ENCODE measurements at regions not wholly inside any gene's neighbourhood (a gene's known extent, or its start where the extent isn't known, plus 50 kb on each side); places are given as distances from the start of the nearest gene placed in this dataset.

- no peak overlapping the region for H3K4me2 ChIP-seq
- no peak overlapping the region for H3K27ac ChIP-seq
- no peak overlapping the region for H3K4me3 ChIP-seq
- no peak overlapping the region for H3K9ac ChIP-seq
- no peaks in the 10 kb centered on the region for H3K27me3 ChIP-seq
- TF ChIP-seq Cebpa-rat (IDR thresholded peaks at IDR 0.05), result no peak
- H4K20me1 ChIP-seq, result no peaks in the 10 kb centered on the region
- no peaks in the 10 kb centered on the region for H3K4me1 ChIP-seq
- H3K9me3 ChIP-seq, result no peaks in the 10 kb centered on the region
- no peaks in the 10 kb centered on the region for H3K36me3 ChIP-seq
Observed at GRCh38 chr5:17690473-17690872, 56.2 kb downstream of the TAF11L14 start.

GRCh38 chr5:17691762-17692161, 57.5 kb downstream of the TAF11L14 start:
- H4K20me1 ChIP-seq, result no peaks in the 10 kb centered on the region
- no peaks in the 10 kb centered on the region for H3K36me3 ChIP-seq
- no peaks in the 10 kb centered on the region for H3K9me3 ChIP-seq
- peaks cover 9% of the 10 kb centered on the region; the same call in 1 of the 2 replicates for H3K4me1 ChIP-seq
- no peak overlapping the region for H3K27ac ChIP-seq
- H3K27me3 ChIP-seq, result no peaks in the 10 kb centered on the region
- H3K9ac ChIP-seq, result no peak overlapping the region
- no peak overlapping the region for H3K4me2 ChIP-seq
- TF ChIP-seq Cebpa-rat (IDR thresholded peaks at IDR 0.05), result no peak
- no peak overlapping the region for H3K4me3 ChIP-seq

- Histone ChIP-seq H3K27me3 (no peaks in the 10 kb centered on the region), H3K4me3 (no peak overlapping the region), H3K36me3 (no peaks in the 10 kb centered on the region), H4K20me1 (no peaks in the 10 kb centered on the region), H3K27ac (no peak overlapping the region), H3K9ac (no peak overlapping the region), H3K4me1 (peaks cover 9% of the 10 kb centered on the region; the same call in 1 of the 2 replicates), H3K4me2 (no peak overlapping the region), H3K9me3 (no peaks in the 10 kb centered on the region)
- no peak for TF ChIP-seq Cebpa-rat (IDR thresholded peaks at IDR 0.05)
Observed at GRCh38 chr5:17694371-17694770, 60.1 kb downstream of the TAF11L14 start.

DNA sequence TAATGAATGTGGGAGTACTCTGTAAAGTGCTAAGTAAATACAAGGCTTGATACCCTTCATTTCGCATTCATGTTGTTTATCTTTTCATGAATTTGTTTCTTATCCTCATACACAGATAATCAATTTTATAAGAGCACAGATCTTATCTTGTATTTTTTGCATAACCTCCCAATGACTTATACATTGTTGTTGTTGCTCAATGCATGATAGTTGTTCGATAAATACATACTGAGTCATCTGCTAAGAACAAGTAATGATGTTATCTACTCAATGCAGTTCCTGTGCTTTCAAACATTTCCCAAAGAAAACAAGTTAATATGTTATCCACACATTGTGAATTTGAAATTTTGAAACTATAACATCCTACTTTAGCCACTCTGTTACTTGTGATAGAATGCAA, 60.7 kb downstream of the TAF11L14 start:
- H3K27me3 ChIP-seq, result no peaks in the 10 kb centered on the region
- peaks cover 9% of the 10 kb centered on the region; the same call in 1 of the 2 replicates for H3K4me1 ChIP-seq
- TF ChIP-seq Cebpa-rat (IDR thresholded peaks at IDR 0.05), result no peak
- H3K36me3 ChIP-seq, result no peaks in the 10 kb centered on the region
- no peak overlapping the region for H3K9ac ChIP-seq
- H3K9me3 ChIP-seq, result no peaks in the 10 kb centered on the region
- no peak overlapping the region for H3K4me3 ChIP-seq
- H3K4me2 ChIP-seq, result no peak overlapping the region
- H3K27ac ChIP-seq, result no peak overlapping the region
- no peaks in the 10 kb centered on the region for H4K20me1 ChIP-seq

DNA sequence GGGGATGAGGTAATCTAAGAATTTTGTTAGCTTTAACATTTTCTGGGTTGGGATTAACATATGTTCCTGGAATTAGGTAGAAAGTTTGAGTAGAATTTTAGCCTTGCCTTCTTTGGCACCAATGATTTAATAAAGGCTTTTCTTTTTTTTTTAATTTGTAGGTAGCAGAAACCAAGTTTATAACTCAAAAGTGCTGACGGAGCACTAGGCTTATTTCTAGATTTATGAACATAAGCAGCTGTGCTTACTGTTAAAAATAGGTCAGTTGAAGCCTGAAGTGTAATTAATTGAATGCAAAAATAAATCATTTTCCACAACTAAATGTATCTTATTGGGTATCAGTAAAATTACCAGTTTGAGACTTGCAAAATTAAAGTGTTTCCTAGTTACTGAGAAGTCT, 62.4 kb downstream of the TAF11L14 start:
- Histone ChIP-seq H3K9ac (no peak overlapping the region), H3K27ac (no peak overlapping the region), H3K36me3 (no peaks in the 10 kb centered on the region), H3K4me2 (peak overlapping the region; percentile 25), H3K9me3 (peaks cover 2% of the 10 kb centered on the region; the same call in 1 of the 2 replicates), H3K4me1 (peaks cover 9% of the 10 kb centered on the region; the same call in 1 of the 2 replicates), H4K20me1 (no peaks in the 10 kb centered on the region), H3K27me3 (no peaks in the 10 kb centered on the region), H3K4me3 (no peak overlapping the region)
- no peak for TF ChIP-seq Cebpa-rat (IDR thresholded peaks at IDR 0.05)

DNA sequence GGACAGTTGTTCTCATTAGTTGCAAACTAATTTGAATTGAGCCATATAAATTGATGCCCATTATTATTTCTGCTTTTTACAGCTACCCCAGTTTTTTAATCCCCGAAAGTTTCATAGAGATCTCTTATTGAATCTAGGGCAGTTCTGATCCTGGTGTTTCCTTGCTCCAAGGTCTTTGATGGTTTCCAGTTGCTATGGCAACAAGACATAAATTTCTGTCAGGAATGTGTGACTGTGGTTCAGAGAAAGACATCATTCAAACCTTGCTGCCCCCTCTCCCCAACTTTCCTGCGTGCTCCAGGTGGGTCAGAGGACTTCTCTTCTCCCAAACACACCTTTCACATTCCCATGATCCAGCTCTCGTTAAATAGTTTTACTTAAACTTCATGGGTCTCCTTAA, 63.4 kb downstream of the TAF11L14 start:
- no peak overlapping the region for H3K4me2 ChIP-seq
- no peak overlapping the region for H3K9ac ChIP-seq
- peaks cover 7% of the 10 kb centered on the region; the same call in 1 of the 2 replicates for H3K9me3 ChIP-seq
- H3K36me3 ChIP-seq, result no peaks in the 10 kb centered on the region
- no peaks in the 10 kb centered on the region for H3K27me3 ChIP-seq
- peaks cover 9% of the 10 kb centered on the region; the same call in 1 of the 2 replicates for H3K4me1 ChIP-seq
- H3K27ac ChIP-seq, result no peak overlapping the region
- no peak for TF ChIP-seq Cebpa-rat (IDR thresholded peaks at IDR 0.05)
- no peak overlapping the region for H3K4me3 ChIP-seq
- no peaks in the 10 kb centered on the region for H4K20me1 ChIP-seq

- Histone ChIP-seq H3K27ac (no peak overlapping the region), H3K4me1 (no peaks in the 10 kb centered on the region), H3K9ac (no peak overlapping the region), H3K36me3 (no peaks in the 10 kb centered on the region), H3K4me3 (no peak overlapping the region), H3K9me3 (no peaks in the 10 kb centered on the region), H4K20me1 (no peaks in the 10 kb centered on the region), H3K4me2 (no peak overlapping the region), H3K27me3 (no peaks in the 10 kb centered on the region)
- TF ChIP-seq Cebpa-rat (IDR thresholded peaks at IDR 0.05), result no peak
Observed at GRCh38 chr5:17709011-17709710, 74.9 kb downstream of the TAF11L14 start.

DNA sequence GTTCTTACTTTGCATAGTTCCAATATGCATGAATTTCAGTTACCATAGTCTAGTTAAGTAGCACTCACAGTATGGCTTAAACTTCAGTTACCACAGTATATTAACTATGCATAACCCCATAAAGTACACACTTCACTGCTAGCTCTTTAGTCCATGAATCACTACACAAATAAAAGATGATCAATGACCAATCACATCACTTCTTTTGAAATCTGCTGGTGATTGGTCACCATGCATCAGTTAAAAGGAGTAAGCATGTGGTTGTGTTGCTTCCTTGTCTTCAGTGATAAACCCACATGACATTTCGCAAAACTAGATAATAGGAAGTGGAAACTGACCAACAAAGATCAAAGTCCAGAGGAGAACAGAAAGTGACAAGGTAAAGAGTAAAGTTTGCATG, 79.0 kb downstream of the TAF11L14 start:
- Histone ChIP-seq H3K4me1 (no peaks in the 10 kb centered on the region), H3K4me3 (no peak overlapping the region), H3K27me3 (no peaks in the 10 kb centered on the region), H3K4me2 (no peak overlapping the region), H3K36me3 (no peaks in the 10 kb centered on the region), H3K9me3 (no peaks in the 10 kb centered on the region), H3K9ac (no peak overlapping the region), H3K27ac (no peak overlapping the region), H4K20me1 (no peaks in the 10 kb centered on the region)
- no peak for TF ChIP-seq Cebpa-rat (IDR thresholded peaks at IDR 0.05)

- Histone ChIP-seq H3K9ac (no peak overlapping the region), H3K9me3 (no peaks in the 10 kb centered on the region), H3K27ac (no peak overlapping the region), H3K4me2 (no peak overlapping the region), H4K20me1 (no peaks in the 10 kb centered on the region), H3K27me3 (no peaks in the 10 kb centered on the region), H3K36me3 (no peaks in the 10 kb centered on the region), H3K4me1 (no peaks in the 10 kb centered on the region), H3K4me3 (no peak overlapping the region)
- TF ChIP-seq Cebpa-rat (IDR thresholded peaks at IDR 0.05), result no peak
Observed at GRCh38 chr5:17714186-17714585, 79.9 kb downstream of the TAF11L14 start.

DNA sequence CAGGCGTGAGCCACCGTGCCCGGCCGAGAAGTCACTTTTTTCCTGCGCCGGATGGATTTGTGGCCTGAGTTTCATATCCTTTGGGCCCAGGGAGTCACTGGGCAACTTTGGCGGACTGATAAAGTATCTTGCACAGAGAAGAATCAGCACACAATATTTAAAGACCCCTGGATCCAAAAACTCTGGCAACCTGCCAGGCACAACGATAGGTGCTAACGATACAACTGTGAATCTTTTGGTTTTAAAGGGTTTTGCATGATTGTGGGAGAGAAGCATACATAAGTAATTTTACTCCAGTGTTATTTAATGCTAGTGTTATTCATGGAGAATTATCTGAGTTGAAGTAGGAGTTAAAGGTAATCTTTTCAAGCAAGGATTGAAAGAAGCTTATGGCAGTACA, 85.3 kb downstream of the TAF11L14 start:
- Histone ChIP-seq H3K9ac (no peak overlapping the region), H3K27me3 (no peaks in the 10 kb centered on the region), H3K27ac (no peak overlapping the region), H3K9me3 (peaks cover 4% of the 10 kb centered on the region; the same call in 1 of the 2 replicates), H4K20me1 (no peaks in the 10 kb centered on the region), H3K4me2 (no peak overlapping the region), H3K4me3 (no peak overlapping the region), H3K4me1 (no peaks in the 10 kb centered on the region), H3K36me3 (no peaks in the 10 kb centered on the region)
- TF ChIP-seq Cebpa-rat (IDR thresholded peaks at IDR 0.05), result no peak

Data from BLaER1 (cell line).